ENCODE measurements at regions not wholly inside any gene's neighbourhood (a gene's known extent, or its start where the extent isn't known, plus 50 kb on each side); places are given as distances from the start of the nearest gene placed in this dataset.
"Not testable (repeated sequence)": the region's sequence is repeated elsewhere in the genome, so short reads cannot be mapped to it uniquely, and the experiment has no call there.

GRCh38 chrX:89539150-89539549 lies 382.6 kb upstream of the TGIF2LX start:
- H2AFZ ChIP-seq (ENCODE audit: low read length); H3K4me3 ChIP-seq (ENCODE audit: low read depth, low read length, poor library complexity, severe bottlenecking); CTCF ChIA-PET (ENCODE audit: unreplicated experiment); H3K9me2 ChIP-seq (ENCODE audit: insufficient read depth, low read length); H4K20me1 ChIP-seq (ENCODE audit: insufficient read depth, low read length); POLR2A ChIA-PET; H3K4me1 ChIP-seq (ENCODE audit: insufficient read depth, low read length, poor library complexity, severe bottlenecking); H3K27ac ChIP-seq (ENCODE audit: low read depth, low read length, poor library complexity, severe bottlenecking); intact Hi-C loops (cut with micrococcal nuclease; ENCODE audit: unreplicated experiment); DNase-seq (ENCODE audit: low spot score); H3K9me3 ChIP-seq (ENCODE audit: low read length); H3K79me2 ChIP-seq (ENCODE audit: insufficient read depth, low read depth, low read length); BruUV-seq (replicated peaks); H3K4me2 ChIP-seq (ENCODE audit: low read length); H3K36me3 ChIP-seq (ENCODE audit: insufficient read depth, low read length): not testable (repeated sequence)

DNA sequence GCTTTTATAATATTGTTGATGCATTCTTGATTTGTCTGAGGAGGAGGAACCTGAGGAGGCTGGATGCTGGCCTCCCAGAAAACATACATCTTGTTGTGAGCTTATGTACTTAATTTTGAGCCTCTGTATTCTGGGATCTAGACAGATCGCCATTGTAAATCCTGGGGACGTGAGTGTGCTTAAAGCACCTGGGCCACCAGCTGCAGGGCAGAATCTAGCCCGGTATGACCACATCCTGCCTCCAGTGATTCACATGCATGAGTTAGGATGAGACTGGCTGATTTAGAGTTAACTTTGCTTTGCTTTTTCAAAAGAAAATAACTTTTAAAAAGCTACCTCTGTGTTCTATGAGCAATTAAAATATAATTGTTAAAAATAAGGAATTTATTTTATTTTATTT lies 364.6 kb upstream of the TGIF2LX start:
- H3K4me3 ChIP-seq (ENCODE audit: low read depth, low read length, poor library complexity, severe bottlenecking); POLR2A ChIA-PET; intact Hi-C loops (cut with micrococcal nuclease; ENCODE audit: unreplicated experiment); H3K79me2 ChIP-seq (ENCODE audit: insufficient read depth, low read depth, low read length); H3K36me3 ChIP-seq (ENCODE audit: insufficient read depth, low read length); H3K27ac ChIP-seq (ENCODE audit: low read depth, low read length, poor library complexity, severe bottlenecking); H2AFZ ChIP-seq (ENCODE audit: low read length); CTCF ChIA-PET (ENCODE audit: unreplicated experiment); H3K4me2 ChIP-seq (ENCODE audit: low read length); H3K4me1 ChIP-seq (ENCODE audit: insufficient read depth, low read length, poor library complexity, severe bottlenecking); H4K20me1 ChIP-seq (ENCODE audit: insufficient read depth, low read length); DNase-seq (ENCODE audit: low spot score); BruUV-seq (replicated peaks); H3K9me2 ChIP-seq (ENCODE audit: insufficient read depth, low read length); H3K9me3 ChIP-seq (ENCODE audit: low read length): not testable (repeated sequence)

DNA sequence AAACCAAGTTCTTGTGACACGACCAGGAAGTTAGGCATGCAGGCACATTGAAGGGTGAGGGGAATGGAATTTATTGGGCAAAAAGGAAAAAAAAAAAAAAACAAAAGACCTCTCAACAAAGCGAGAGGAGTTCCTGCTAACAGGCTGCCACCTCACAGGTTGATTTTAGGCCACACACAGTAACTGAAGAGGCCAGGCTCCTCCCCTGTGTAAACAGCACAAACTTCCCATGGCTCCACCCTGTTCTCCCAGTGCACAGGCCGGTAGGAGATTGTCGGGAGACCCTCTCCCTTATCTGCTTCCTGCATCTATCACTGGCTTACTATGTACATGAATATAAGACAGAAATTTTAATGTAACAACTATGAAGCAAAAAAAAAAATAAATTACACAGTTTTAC lies 359.6 kb upstream of the TGIF2LX start:
- H3K79me2 ChIP-seq (ENCODE audit: insufficient read depth, low read depth, low read length); intact Hi-C loops (cut with micrococcal nuclease; ENCODE audit: unreplicated experiment); BruUV-seq (replicated peaks): not testable (repeated sequence)

GRCh38 chrX:89563107-89563506 lies 358.6 kb upstream of the TGIF2LX start:
- BruUV-seq (replicated peaks); H3K4me3 ChIP-seq (ENCODE audit: low read depth, low read length, poor library complexity, severe bottlenecking); CTCF ChIA-PET (ENCODE audit: unreplicated experiment): not testable (repeated sequence)

More for the DNA sequence above, 359.6 kb upstream of the TGIF2LX start:
- CTCF ChIA-PET (ENCODE audit: unreplicated experiment); H3K4me1 ChIP-seq (ENCODE audit: insufficient read depth, low read length, poor library complexity, severe bottlenecking); H2AFZ ChIP-seq (ENCODE audit: low read length); H3K27ac ChIP-seq (ENCODE audit: low read depth, low read length, poor library complexity, severe bottlenecking); H4K20me1 ChIP-seq (ENCODE audit: insufficient read depth, low read length); H3K9me2 ChIP-seq (ENCODE audit: insufficient read depth, low read length); H3K9me3 ChIP-seq (ENCODE audit: low read length); DNase-seq (ENCODE audit: low spot score); POLR2A ChIA-PET; H3K4me2 ChIP-seq (ENCODE audit: low read length); H3K36me3 ChIP-seq (ENCODE audit: insufficient read depth, low read length); H3K4me3 ChIP-seq (ENCODE audit: low read depth, low read length, poor library complexity, severe bottlenecking): not testable (repeated sequence)

GRCh38 chrX:89567787-89568186 lies 353.9 kb upstream of the TGIF2LX start:
- H4K20me1 ChIP-seq (ENCODE audit: insufficient read depth, low read length); CTCF ChIA-PET (ENCODE audit: unreplicated experiment); intact Hi-C loops (cut with micrococcal nuclease; ENCODE audit: unreplicated experiment); DNase-seq (ENCODE audit: low spot score); H3K9me3 ChIP-seq (ENCODE audit: low read length); H3K9me2 ChIP-seq (ENCODE audit: insufficient read depth, low read length); BruUV-seq (replicated peaks); H3K36me3 ChIP-seq (ENCODE audit: insufficient read depth, low read length); H3K4me1 ChIP-seq (ENCODE audit: insufficient read depth, low read length, poor library complexity, severe bottlenecking); POLR2A ChIA-PET; H3K27ac ChIP-seq (ENCODE audit: low read depth, low read length, poor library complexity, severe bottlenecking); H3K4me3 ChIP-seq (ENCODE audit: low read depth, low read length, poor library complexity, severe bottlenecking); H3K79me2 ChIP-seq (ENCODE audit: insufficient read depth, low read depth, low read length); H2AFZ ChIP-seq (ENCODE audit: low read length); H3K4me2 ChIP-seq (ENCODE audit: low read length): not testable (repeated sequence)

More at GRCh38 chrX:89563107-89563506, 358.6 kb upstream of the TGIF2LX start:
- H3K36me3 ChIP-seq (ENCODE audit: insufficient read depth, low read length); H3K4me1 ChIP-seq (ENCODE audit: insufficient read depth, low read length, poor library complexity, severe bottlenecking); POLR2A ChIA-PET; H3K9me2 ChIP-seq (ENCODE audit: insufficient read depth, low read length); H3K79me2 ChIP-seq (ENCODE audit: insufficient read depth, low read depth, low read length); H3K9me3 ChIP-seq (ENCODE audit: low read length); H3K4me2 ChIP-seq (ENCODE audit: low read length); DNase-seq (ENCODE audit: low spot score); H2AFZ ChIP-seq (ENCODE audit: low read length); H4K20me1 ChIP-seq (ENCODE audit: insufficient read depth, low read length); intact Hi-C loops (cut with micrococcal nuclease; ENCODE audit: unreplicated experiment); H3K27ac ChIP-seq (ENCODE audit: low read depth, low read length, poor library complexity, severe bottlenecking): not testable (repeated sequence)

DNA sequence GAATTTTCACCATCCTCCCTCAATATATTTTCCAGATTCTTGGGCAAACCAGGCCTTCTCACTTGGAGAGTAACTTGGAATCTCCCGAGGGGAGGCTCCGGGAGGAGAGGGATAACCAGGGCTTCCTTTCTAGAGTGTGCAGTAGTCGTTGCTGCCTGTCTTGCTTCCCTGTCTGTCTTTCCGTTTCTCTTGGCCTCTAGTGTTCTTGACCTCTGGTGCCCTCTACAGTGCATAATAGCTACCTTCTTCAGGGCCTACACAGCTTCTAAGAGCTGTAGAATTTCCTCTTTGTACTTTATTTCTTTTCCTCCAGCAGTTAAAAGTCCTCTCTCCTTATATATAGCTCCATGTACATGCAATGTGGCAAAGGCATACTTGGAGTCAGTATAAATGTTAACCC lies 339.8 kb upstream of the TGIF2LX start:
- H3K9me3 ChIP-seq (ENCODE audit: low read length); intact Hi-C loops (cut with micrococcal nuclease; ENCODE audit: unreplicated experiment); H3K4me2 ChIP-seq (ENCODE audit: low read length); CTCF ChIA-PET (ENCODE audit: unreplicated experiment); H3K9me2 ChIP-seq (ENCODE audit: insufficient read depth, low read length); POLR2A ChIA-PET; DNase-seq (ENCODE audit: low spot score); H3K79me2 ChIP-seq (ENCODE audit: insufficient read depth, low read depth, low read length); H3K36me3 ChIP-seq (ENCODE audit: insufficient read depth, low read length); BruUV-seq (replicated peaks); H3K4me1 ChIP-seq (ENCODE audit: insufficient read depth, low read length, poor library complexity, severe bottlenecking); H2AFZ ChIP-seq (ENCODE audit: low read length); H4K20me1 ChIP-seq (ENCODE audit: insufficient read depth, low read length); H3K4me3 ChIP-seq (ENCODE audit: low read depth, low read length, poor library complexity, severe bottlenecking); H3K27ac ChIP-seq (ENCODE audit: low read depth, low read length, poor library complexity, severe bottlenecking): not testable (repeated sequence)

GRCh38 chrX:89631858-89632257 lies 289.9 kb upstream of the TGIF2LX start:
- H3K4me1 ChIP-seq (ENCODE audit: insufficient read depth, low read length, poor library complexity, severe bottlenecking); H4K20me1 ChIP-seq (ENCODE audit: insufficient read depth, low read length); H3K9me3 ChIP-seq (ENCODE audit: low read length); CTCF ChIA-PET (ENCODE audit: unreplicated experiment); H3K9me2 ChIP-seq (ENCODE audit: insufficient read depth, low read length); DNase-seq (ENCODE audit: low spot score); intact Hi-C loops (cut with micrococcal nuclease; ENCODE audit: unreplicated experiment); H3K36me3 ChIP-seq (ENCODE audit: insufficient read depth, low read length); BruUV-seq (replicated peaks); POLR2A ChIA-PET; H3K27ac ChIP-seq (ENCODE audit: low read depth, low read length, poor library complexity, severe bottlenecking); H3K4me3 ChIP-seq (ENCODE audit: low read depth, low read length, poor library complexity, severe bottlenecking); H3K4me2 ChIP-seq (ENCODE audit: low read length); H3K79me2 ChIP-seq (ENCODE audit: insufficient read depth, low read depth, low read length); H2AFZ ChIP-seq (ENCODE audit: low read length): not testable (repeated sequence)

Data from OCI-LY7 (cell line).